SK-N-MC (cell line): ENCODE measurements at regions not wholly inside any gene's neighbourhood (a gene's known extent, or its start where the extent isn't known, plus 50 kb on each side); places are given as distances from the start of the nearest gene placed in this dataset.

ENCODE experiments used
- EZH2 ChIP-seq: fragments of 200-600 bp; sonication (generic); IDR thresholded peaks from one replicate; pipeline ENCODE4 v1.6.1; 2017; ENCODE audit warnings: antibody characterized with exemption
- FOXP2 ChIP-seq: optimal IDR thresholded peaks from 2 replicates; pipeline ENCODE3; 2011; ENCODE audit warnings: mild to moderate bottlenecking, moderate library complexity; ENCODE audit not compliant: insufficient read depth; ENCODE audit errors: extremely low read length, control extremely low read depth
- POLR2AphosphoS5 ChIP-seq: IDR thresholded peaks from 2 replicates; pipeline ENCODE4 v1.6.1; 2012; ENCODE audit warnings: mild to moderate bottlenecking, low read depth, low read length, borderline replicate concordance

DNA sequence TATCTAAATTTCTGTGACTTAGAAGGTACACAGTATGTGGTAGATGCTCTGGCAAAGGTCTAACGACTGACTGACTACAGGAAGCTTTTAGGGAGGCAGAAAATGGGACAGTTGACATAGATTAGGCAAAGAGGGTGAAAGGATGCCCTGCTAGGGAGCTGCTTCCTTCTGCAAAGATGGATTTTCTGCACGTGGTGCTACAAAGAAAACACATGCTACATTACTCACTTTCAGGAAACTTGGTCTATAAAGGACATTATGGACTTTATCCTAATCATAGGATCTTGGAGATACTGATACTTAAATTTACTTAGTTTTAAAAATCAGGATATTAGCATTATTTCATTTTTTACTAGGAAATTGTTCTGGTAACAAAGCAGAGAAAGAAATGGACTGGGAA is 405.8 kb upstream of the ADAMTS16 start:
- TF ChIP-seq EZH2 = no peak
- no peak for TF ChIP-seq FOXP2
- no peak for TF ChIP-seq POLR2AphosphoS5
